ENCODE measurements at regions not wholly inside any gene's neighbourhood (a gene's known extent, or its start where the extent isn't known, plus 50 kb on each side); places are given as distances from the start of the nearest gene placed in this dataset.
"Not testable (repeated sequence)": the region's sequence is repeated elsewhere in the genome, so short reads cannot be mapped to it uniquely, and the experiment has no call there.

DNA sequence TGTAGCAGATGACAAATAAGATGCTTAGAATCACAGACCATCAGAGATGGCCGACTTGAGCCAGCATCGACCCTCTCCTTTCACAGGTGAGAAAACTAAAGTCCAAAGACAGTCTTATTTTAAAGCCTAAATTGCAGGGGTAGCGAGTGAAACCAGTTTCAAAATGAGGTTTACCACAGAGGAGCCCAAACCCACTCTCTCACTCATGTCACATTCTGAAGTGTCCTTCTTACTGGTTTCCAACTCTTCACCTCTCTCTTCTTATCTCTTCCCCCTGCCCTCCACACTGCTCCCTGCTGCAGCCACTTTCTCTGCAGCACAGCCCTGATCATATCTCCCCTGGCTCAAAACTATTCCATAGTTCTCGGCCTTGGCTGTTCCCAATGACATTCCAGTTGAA, 57.0 kb upstream of the NID2 start (continued):
- no peak for TF ChIP-seq STAT6 (CRISPR knock-in tag; conservative IDR thresholded peaks at IDR 0.05; ENCODE audit: low read depth)
- TF ChIP-seq NFE2L1 (CRISPR knock-in tag; IDR thresholded peaks at IDR 0.05) = no peak
- TF ChIP-seq SMAD3 (CRISPR knock-in tag; IDR thresholded peaks at IDR 0.05; ENCODE audit: borderline replicate concordance) = no peak
- no peak for TF ChIP-seq ZNF138 (CRISPR knock-in tag; conservative IDR thresholded peaks at IDR 0.05)
- TF ChIP-seq OVOL2 (CRISPR knock-in tag; IDR thresholded peaks at IDR 0.05; ENCODE audit: borderline replicate concordance) = no peak
- no peak for TF ChIP-seq ZSCAN18 (CRISPR knock-in tag; IDR thresholded peaks at IDR 0.05)
- TF ChIP-seq ZNF263 (CRISPR knock-in tag; IDR thresholded peaks at IDR 0.05; ENCODE audit: low read depth) = no peak

DNA sequence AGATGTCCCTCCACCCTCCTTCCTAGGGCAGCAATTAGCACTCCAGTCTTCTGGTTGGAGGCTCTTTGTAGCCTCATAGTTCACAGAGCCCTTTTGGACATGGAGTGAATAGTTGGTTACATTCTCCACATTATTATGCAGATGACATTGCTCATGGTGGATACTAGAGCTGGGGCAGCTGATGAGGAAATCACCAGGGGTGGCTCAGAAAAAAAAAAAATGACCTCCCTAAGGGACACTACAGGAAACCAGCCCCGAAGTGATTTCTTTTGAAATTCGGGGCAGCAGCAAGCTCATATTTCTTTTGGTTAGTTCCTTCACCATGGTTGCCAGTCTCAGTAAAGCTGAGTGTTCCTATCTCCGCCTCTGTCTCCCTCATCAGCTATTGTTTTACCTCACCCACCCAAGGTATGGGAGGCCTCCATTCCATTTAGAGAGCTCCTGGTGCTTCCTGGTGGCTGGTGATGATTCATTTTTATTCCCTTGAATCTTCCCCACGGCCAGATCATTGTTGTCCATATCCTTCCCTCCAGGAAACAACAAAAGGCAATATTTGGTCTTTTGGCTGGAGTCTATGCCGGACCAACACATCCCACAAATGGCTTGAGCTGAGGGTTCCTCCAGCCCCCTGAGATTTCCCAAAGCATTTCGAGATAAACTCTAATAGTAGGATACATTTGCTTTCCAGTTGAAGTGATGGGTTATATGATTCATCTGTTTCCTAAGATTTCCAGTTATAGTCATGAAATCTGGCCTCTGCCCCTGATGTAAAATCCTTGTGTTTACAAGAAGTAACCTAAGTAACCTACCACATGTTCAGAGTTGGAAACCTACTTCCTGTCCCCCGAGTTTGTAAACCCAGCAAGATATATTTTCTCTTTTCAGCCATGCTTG, 56.2 kb upstream of the NID2 start:
- TF ChIP-seq ZNF121 (CRISPR knock-in tag; IDR thresholded peaks at IDR 0.05) (no peak), ZNF232 (CRISPR knock-in tag; IDR thresholded peaks at IDR 0.05) (no peak), PREB (CRISPR knock-in tag; IDR thresholded peaks at IDR 0.05; ENCODE audit: borderline replicate concordance) (no peak), CREB1 (CRISPR knock-in tag; IDR thresholded peaks at IDR 0.05) (no peak)
- TF ChIP-seq, protein P1, sequence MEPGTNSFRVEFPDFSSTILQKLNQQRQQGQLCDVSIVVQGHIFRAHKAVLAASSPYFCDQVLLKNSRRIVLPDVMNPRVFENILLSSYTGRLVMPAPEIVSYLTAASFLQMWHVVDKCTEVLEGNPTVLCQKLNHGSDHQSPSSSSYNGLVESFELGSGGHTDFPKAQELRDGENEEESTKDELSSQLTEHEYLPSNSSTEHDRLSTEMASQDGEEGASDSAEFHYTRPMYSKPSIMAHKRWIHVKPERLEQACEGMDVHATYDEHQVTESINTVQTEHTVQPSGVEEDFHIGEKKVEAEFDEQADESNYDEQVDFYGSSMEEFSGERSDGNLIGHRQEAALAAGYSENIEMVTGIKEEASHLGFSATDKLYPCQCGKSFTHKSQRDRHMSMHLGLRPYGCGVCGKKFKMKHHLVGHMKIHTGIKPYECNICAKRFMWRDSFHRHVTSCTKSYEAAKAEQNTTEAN (CRISPR knock-in tag; IDR thresholded peaks at IDR 0.05) = no peak
- Mint-ChIP-seq H3K36me3 (peaks cover 3% of the 10 kb centered on the region; the same call in 1 of the 2 replicates), H3K9me3 (peaks cover 13% of the 10 kb centered on the region), H3K4me3 (no peak overlapping the region), H3K4me1 (peaks cover 31% of the 10 kb centered on the region), H3K27ac (no peak overlapping the region; the same call in 1 of the 2 replicates), H3K27me3 (ENCODE audit: low read depth) (no peaks in the 10 kb centered on the region)
- DNase-seq (ENCODE audit: low spot score) = no peak
- ChIA-PET POLR2A (interaction anchor here (1.3 kb wide), 1 partner anchor 56 kb away, joined by 5 read pairs; the partner anchor contains the start of gene NID2), CTCF (interaction anchor here (2.3 kb wide), 1 partner anchor 110 kb away, joined by 12 read pairs; no protein-coding TSS in a partner anchor)
- peak; percentile 86 for ATAC-seq

- H3K4me3 Mint-ChIP-seq; POLR2A ChIA-PET; H3K36me3 Mint-ChIP-seq; DNase-seq (ENCODE audit: low spot score); H3K27me3 Mint-ChIP-seq (ENCODE audit: low read depth); H3K27ac Mint-ChIP-seq; ATAC-seq: not testable (repeated sequence)
- CTCF ChIA-PET = interaction anchor here (1.5 kb wide), 1 partner anchor 9 kb away, joined by 3 read pairs; no protein-coding TSS in a partner anchor
- Mint-ChIP-seq H3K4me1 (peaks cover 31% of the 10 kb centered on the region), H3K9me3 (peaks cover 13% of the 10 kb centered on the region)
Measured at GRCh38 chr14:52122163-52122562, 53.3 kb upstream of the NID2 start.

DNA sequence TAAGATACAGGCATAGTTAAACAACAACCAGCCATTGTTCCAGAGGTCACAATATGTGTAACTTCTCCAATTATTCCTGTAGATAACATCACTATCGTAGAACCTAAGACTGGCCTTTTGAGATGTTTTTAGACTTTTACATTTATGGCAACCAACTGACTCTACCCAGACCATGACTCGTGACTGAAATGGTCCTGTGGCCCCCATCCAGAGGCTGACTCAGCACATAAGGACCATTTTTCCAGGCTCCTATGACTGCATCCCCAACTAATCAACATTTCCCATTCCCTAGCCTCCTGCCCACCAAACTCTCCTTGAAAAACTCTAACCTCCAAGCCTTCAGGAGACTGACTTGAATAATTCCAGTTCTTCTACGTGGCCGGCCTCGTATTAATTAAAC, 52.6 kb upstream of the NID2 start:
- Mint-ChIP-seq H3K9me3 (peaks cover 13% of the 10 kb centered on the region), H3K36me3 (peaks cover 3% of the 10 kb centered on the region; the same call in 1 of the 2 replicates), H3K4me1 (peaks cover 31% of the 10 kb centered on the region), H3K27ac (no peak overlapping the region), H3K27me3 (ENCODE audit: low read depth) (no peaks in the 10 kb centered on the region), H3K4me3 (no peak overlapping the region)
- POLR2A ChIA-PET = no interaction called here
- CTCF ChIA-PET = no interaction called here
- ATAC-seq (no peak), DNase-seq (ENCODE audit: low spot score) (no peak)
- TF ChIP-seq TEAD1 (CRISPR knock-in tag; IDR thresholded peaks at IDR 0.05) (no peak), ZNF423 (CRISPR knock-in tag; IDR thresholded peaks at IDR 0.05) (no peak), ZNF512 (CRISPR knock-in tag; IDR thresholded peaks at IDR 0.05; ENCODE audit: borderline replicate concordance) (no peak), ATF1 (CRISPR knock-in tag; IDR thresholded peaks at IDR 0.05) (no peak), TCF7 (CRISPR knock-in tag; IDR thresholded peaks at IDR 0.05; ENCODE audit: low read depth) (no peak), MAX (CRISPR knock-in tag; IDR thresholded peaks at IDR 0.05) (no peak), E2F5 (CRISPR knock-in tag; IDR thresholded peaks at IDR 0.05) (no peak)
